ENCODE measurements at regions not wholly inside any gene's neighbourhood (a gene's known extent, or its start where the extent isn't known, plus 50 kb on each side); places are given as distances from the start of the nearest gene placed in this dataset.
A peak's percentile ranks its signal among the peaks of the same experiment; 100 is the strongest.
"Not testable (repeated sequence)": the region's sequence is repeated elsewhere in the genome, so short reads cannot be mapped to it uniquely, and the experiment has no call there.

- Histone ChIP-seq H3K9me3 (peaks cover 0 to 10% (median 2%) of the 10 kb centered on the region in 4 donors), H3K27me3 (no peaks in the 10 kb centered on the region), H3K27ac (no peak overlapping the region), H3K4me3 (no peak overlapping the region), H3K36me3 (no peaks in the 10 kb centered on the region), H3K4me1 (no peaks in the 10 kb centered on the region)
- TF ChIP-seq POLR2AphosphoS5 (IDR thresholded peaks at IDR 0.05): no peak
- TF ChIP-seq EP300 (IDR thresholded peaks at IDR 0.05): no peak
- no peak for TF ChIP-seq CTCF (IDR thresholded peaks at IDR 0.05)
- TF ChIP-seq POLR2A (IDR thresholded peaks at IDR 0.05): no peak
- DNase-seq (no peak), ATAC-seq (ENCODE audit: low FRiP score in 2 of 2) (no peak)
- 80 to 91% methylated on average over 7 of the region's 7 CpGs for WGBS, 2 donors
These were observed 437.8 kb upstream of the ID4 start for GRCh38 chr6:19399406-19399805.

GRCh38 chr6:19404884-19405283, 432.3 kb upstream of the ID4 start:
- H3K4me3 ChIP-seq; H3K4me1 ChIP-seq; H3K36me3 ChIP-seq; H3K27me3 ChIP-seq; ATAC-seq (ENCODE audit: low FRiP score in 2 of 2); H3K27ac ChIP-seq; DNase-seq: not testable (repeated sequence)
- WGBS, 2 donors: 72 to 81% methylated on average over 3 of the region's 3 CpGs
- H3K9me3 ChIP-seq: peaks cover 0 to 23% (median 18%) of the 10 kb centered on the region in 4 donors

GRCh38 chr6:19408331-19408730, 428.8 kb upstream of the ID4 start:
- 35 to 52% methylated on average over 3 of the region's 3 CpGs for WGBS, 2 donors

GRCh38 chr6:19410481-19410880, 426.7 kb upstream of the ID4 start:
- Histone ChIP-seq H3K9me3 (peaks cover 0 to 9% (median 6%) of the 10 kb centered on the region in 4 donors), H3K27me3 (no peaks in the 10 kb centered on the region), H3K4me3 (no peak overlapping the region), H3K4me1 (no peaks in the 10 kb centered on the region), H3K27ac (no peak overlapping the region), H3K36me3 (no peaks in the 10 kb centered on the region)
- DNase-seq (peak in 1 of 2 donors; percentile 38), ATAC-seq (ENCODE audit: low FRiP score in 2 of 2) (peak in 1 of 2 donors; percentile 71)
- TF ChIP-seq POLR2AphosphoS5 (IDR thresholded peaks at IDR 0.05) (no peak), POLR2A (IDR thresholded peaks at IDR 0.05) (no peak), EP300 (IDR thresholded peaks at IDR 0.05) (no peak), CTCF (IDR thresholded peaks at IDR 0.05) (no peak)

More at GRCh38 chr6:19408331-19408730, 428.8 kb upstream of the ID4 start:
- H3K27me3 ChIP-seq: no peaks in the 10 kb centered on the region
- TF ChIP-seq CTCF (IDR thresholded peaks at IDR 0.05) (no peak), POLR2AphosphoS5 (IDR thresholded peaks at IDR 0.05) (no peak), EP300 (IDR thresholded peaks at IDR 0.05) (no peak), POLR2A (IDR thresholded peaks at IDR 0.05) (no peak)
- H3K4me3 ChIP-seq: no peak overlapping the region
- ATAC-seq (ENCODE audit: low FRiP score in 2 of 2) (no peak), DNase-seq (no peak)
- no peaks in the 10 kb centered on the region for H3K36me3 ChIP-seq
- H3K9me3 ChIP-seq: peaks cover 0 to 23% (median 18%) of the 10 kb centered on the region in 4 donors
- no peak overlapping the region for H3K27ac ChIP-seq
- H3K4me1 ChIP-seq: no peaks in the 10 kb centered on the region

GRCh38 chr6:19413323-19413722, 423.8 kb upstream of the ID4 start:
- Histone ChIP-seq H3K9me3 (no peaks in the 10 kb centered on the region), H3K27ac (no peak overlapping the region), H3K4me3 (no peak overlapping the region), H3K27me3 (no peaks in the 10 kb centered on the region), H3K36me3 (no peaks in the 10 kb centered on the region), H3K4me1 (no peaks in the 10 kb centered on the region)
- DNase-seq: no peak
- ATAC-seq (ENCODE audit: low FRiP score in 2 of 2): no peak
- 72 to 77% methylated on average over 3 of the region's 3 CpGs for WGBS, 2 donors
- no peak for TF ChIP-seq POLR2A (IDR thresholded peaks at IDR 0.05)
- TF ChIP-seq CTCF (IDR thresholded peaks at IDR 0.05): no peak
- no peak for TF ChIP-seq POLR2AphosphoS5 (IDR thresholded peaks at IDR 0.05)
- TF ChIP-seq EP300 (IDR thresholded peaks at IDR 0.05): no peak

Measured in upper lobe of left lung (tissue), 6 donors.